ENCODE measurements at regions not wholly inside any gene's neighbourhood (a gene's known extent, or its start where the extent isn't known, plus 50 kb on each side); places are given as distances from the start of the nearest gene placed in this dataset.
"Not testable (repeated sequence)": the region's sequence is repeated elsewhere in the genome, so short reads cannot be mapped to it uniquely, and the experiment has no call there.

GRCh38 chrX:3829041-3829531 lies 115.6 kb upstream of the PRKX start:
- DNase-seq, H3K27ac Mint-ChIP-seq, CTCF ChIA-PET, H3K4me1 Mint-ChIP-seq, H3K27me3 Mint-ChIP-seq, H3K4me3 Mint-ChIP-seq, H3K9me3 Mint-ChIP-seq, H3K36me3 Mint-ChIP-seq: not testable (repeated sequence)

DNA sequence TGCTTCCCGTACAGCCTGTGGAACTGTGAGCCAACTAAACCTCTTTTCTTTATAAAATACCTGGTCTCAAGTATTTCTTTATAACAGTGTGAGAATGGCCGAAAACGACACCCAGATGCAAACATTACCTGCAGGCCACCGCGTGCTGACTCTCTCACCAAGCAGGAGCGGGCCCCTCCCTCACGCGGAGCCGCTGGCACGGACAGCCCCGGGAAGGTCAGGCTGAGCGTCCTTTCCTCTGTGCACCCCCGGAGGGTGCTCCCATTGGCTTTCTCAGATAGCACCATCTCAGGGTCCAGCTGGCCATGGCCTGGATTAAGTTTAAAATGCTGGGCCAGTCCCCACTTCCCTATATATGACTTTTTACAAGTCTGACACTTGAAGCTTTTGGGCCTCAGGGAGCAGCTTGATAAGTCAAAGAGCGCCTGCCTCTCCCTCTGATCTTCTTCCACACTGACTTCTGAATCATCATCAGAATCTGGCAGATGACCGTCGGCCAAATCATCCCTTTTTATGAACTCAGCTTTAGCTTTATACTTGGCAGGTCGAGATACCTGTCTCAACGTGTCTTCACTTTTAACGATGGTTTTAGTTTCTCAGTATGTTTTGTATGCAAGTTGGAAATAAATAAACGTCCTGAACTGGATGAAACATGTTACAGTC lies 115.1 kb upstream of the PRKX start:
- H3K9me3 Mint-ChIP-seq, CTCF ChIA-PET, H3K27me3 Mint-ChIP-seq, H3K4me1 Mint-ChIP-seq, H3K27ac Mint-ChIP-seq, H3K4me3 Mint-ChIP-seq, DNase-seq, H3K36me3 Mint-ChIP-seq: not testable (repeated sequence)

DNA sequence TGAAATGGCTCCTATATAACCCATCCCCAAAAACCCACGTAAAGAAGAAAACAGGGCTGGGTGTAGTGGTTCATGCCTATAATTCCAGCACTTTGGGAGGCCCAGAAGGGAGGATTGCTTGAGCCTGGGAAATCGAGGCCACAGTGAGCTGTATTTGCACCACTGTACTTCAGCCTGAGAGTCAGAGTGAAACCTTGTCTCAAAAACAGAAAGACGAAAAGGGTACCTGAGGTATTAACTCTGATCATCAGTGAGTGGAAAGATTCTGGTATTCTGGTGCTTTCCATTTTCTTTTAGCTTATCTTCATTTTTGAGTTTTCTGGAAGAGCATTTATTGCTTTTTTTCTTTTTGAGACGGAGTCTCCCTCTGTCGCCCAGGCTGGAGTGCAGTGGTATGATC lies 110.6 kb upstream of the PRKX start:
- DNase-seq, H3K27ac Mint-ChIP-seq, CTCF ChIA-PET, H3K4me1 Mint-ChIP-seq, H3K27me3 Mint-ChIP-seq, H3K4me3 Mint-ChIP-seq, H3K9me3 Mint-ChIP-seq: not testable (repeated sequence)
- H3K36me3 Mint-ChIP-seq: peaks cover 14% of the 10 kb centered on the region

GRCh38 chrX:3820167-3820566 lies 106.7 kb upstream of the PRKX start:
- Mint-ChIP-seq H3K4me3 (no peak overlapping the region), H3K36me3 (peaks cover 14% of the 10 kb centered on the region), H3K27me3 (no peaks in the 10 kb centered on the region), H3K27ac (no peak overlapping the region), H3K9me3 (no peaks in the 10 kb centered on the region), H3K4me1 (peaks cover 9% of the 10 kb centered on the region)
- CTCF ChIA-PET: no interaction called here
- no peak for DNase-seq

DNA sequence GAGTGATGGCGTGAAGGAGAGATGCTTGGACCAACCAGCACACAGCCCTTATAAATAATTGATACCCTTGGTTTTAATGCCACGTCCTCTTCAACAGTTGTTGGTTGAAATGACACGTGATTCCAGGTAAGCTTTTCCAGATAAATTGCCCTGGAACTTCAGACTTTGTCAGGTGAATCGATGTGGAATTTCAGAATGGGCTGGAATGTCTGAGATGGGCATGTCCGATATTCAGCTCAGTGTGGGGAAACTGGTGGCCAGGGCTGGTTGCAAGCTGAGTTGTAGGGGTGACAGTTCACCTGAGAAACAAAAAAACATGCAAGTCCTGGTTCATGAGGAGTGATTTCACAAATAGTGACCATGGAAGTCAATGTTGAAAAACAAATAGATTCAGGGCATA lies 104.0 kb upstream of the PRKX start:
- H3K4me3 Mint-ChIP-seq, DNase-seq, CTCF ChIA-PET: not testable (repeated sequence)

GRCh38 chrX:3815896-3816664 lies 102.6 kb upstream of the PRKX start:
- peak; percentile 51 for DNase-seq
- Mint-ChIP-seq H3K4me3 (peak overlapping the region; percentile 85), H3K36me3 (peaks cover 4% of the 10 kb centered on the region), H3K27me3 (no peaks in the 10 kb centered on the region), H3K4me1 (peaks cover 25% of the 10 kb centered on the region), H3K27ac (peak overlapping the region; percentile 67), H3K9me3 (no peaks in the 10 kb centered on the region)
- CTCF ChIA-PET: no interaction called here

More for the DNA sequence above, 104.0 kb upstream of the PRKX start:
- H3K4me1 Mint-ChIP-seq: peaks cover 11% of the 10 kb centered on the region
- H3K36me3 Mint-ChIP-seq, H3K9me3 Mint-ChIP-seq, H3K27ac Mint-ChIP-seq, H3K27me3 Mint-ChIP-seq: not testable (repeated sequence)

DNA sequence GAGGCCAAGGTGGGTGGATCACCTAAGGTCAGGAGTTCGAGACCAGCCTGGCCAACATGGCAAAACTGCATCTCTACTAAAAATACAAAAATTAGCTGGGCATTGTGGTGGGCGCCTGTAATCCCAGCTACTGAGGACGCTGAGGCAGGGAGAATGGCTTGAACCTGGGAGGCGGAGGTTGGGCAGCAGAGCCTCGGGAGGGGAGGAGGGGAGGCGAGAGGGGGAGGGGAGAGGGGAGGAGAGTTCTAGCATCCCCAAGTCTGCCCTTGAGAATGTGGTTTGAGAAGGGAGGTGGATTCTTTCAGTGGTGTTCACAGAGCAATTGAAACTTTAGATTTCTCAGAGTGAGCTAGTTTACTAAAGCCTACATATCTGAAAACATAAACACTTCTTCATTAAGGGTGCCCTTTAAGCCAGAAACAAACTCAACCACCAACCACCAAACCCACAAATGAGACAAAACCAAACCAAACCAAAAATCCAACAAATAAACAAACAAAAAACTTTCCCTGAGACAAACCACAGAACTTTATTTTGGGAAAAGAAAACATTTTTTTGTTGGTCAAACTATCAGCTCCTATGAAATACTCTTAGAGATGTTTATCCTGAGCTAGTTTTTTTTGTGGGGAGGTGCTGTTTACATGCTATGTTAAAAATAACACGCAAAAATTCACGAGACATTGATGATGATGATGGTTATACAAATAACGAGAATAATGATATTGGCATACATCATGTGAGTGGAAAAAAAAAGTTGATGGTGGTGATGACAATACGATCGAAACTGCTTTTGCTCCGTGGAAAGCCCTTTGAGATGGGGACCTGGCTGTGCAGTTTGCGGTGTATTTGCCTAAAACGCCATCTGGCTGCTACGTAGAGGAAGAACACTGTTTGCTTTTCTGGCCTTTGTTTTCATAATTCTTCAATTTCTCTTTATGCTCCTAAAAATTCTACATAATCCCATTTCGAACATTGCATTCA lies 98.2 kb upstream of the PRKX start:
- H3K27me3 Mint-ChIP-seq: peaks cover 25% of the 10 kb centered on the region
- H3K27ac Mint-ChIP-seq: peak overlapping the region; percentile 78
- CTCF ChIA-PET: interaction anchor here (0.7 to 1.5 kb wide), 2 partner anchors 105 to 160 kb away, joined by 4 to 20 read pairs; no protein-coding TSS in a partner anchor
- no peaks in the 10 kb centered on the region for H3K36me3 Mint-ChIP-seq
- no peaks in the 10 kb centered on the region for H3K9me3 Mint-ChIP-seq
- H3K4me1 Mint-ChIP-seq: peaks cover 34% of the 10 kb centered on the region
- H3K4me3 Mint-ChIP-seq: peak overlapping the region; percentile 28
- DNase-seq: peak; percentile 63

GRCh38 chrX:3807906-3808305 lies 94.5 kb upstream of the PRKX start:
- no peak overlapping the region for H3K27ac Mint-ChIP-seq
- no peaks in the 10 kb centered on the region for H3K9me3 Mint-ChIP-seq
- peaks cover 37% of the 10 kb centered on the region for H3K27me3 Mint-ChIP-seq
- no peak overlapping the region for H3K4me3 Mint-ChIP-seq
- H3K4me1 Mint-ChIP-seq: peaks cover 30% of the 10 kb centered on the region
- DNase-seq: no peak
- CTCF ChIA-PET: no interaction called here
- H3K36me3 Mint-ChIP-seq: no peaks in the 10 kb centered on the region

- CTCF ChIA-PET: no interaction called here
- H3K9me3 Mint-ChIP-seq: no peaks in the 10 kb centered on the region
- H3K4me3 Mint-ChIP-seq: no peak overlapping the region
- no peak overlapping the region for H3K27ac Mint-ChIP-seq
- H3K4me1 Mint-ChIP-seq: peaks cover 19% of the 10 kb centered on the region
- H3K27me3 Mint-ChIP-seq: peaks cover 39% of the 10 kb centered on the region
- no peaks in the 10 kb centered on the region for H3K36me3 Mint-ChIP-seq
- DNase-seq: no peak
Measured at GRCh38 chrX:3806630-3807029, 93.2 kb upstream of the PRKX start.

DNA sequence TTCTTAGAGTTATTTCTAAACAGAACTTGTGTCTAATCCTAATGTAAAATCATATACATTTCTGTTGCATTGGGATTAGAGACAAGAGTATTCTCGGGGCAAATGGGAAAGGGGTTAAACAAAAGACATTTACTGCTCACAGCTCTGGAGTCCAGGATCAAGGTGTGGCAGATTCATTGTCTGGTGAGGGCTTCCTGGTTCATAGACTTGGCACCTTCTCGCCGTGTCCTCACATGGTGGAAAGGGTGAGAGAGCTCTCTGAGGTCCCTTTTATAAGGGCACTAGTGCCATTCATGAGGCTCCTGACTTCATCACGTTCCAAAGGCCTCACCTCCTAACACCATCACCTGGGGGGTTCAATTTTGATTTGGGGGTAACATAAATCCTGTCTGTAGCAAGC lies 90.3 kb upstream of the PRKX start:
- CTCF ChIA-PET: no interaction called here
- Mint-ChIP-seq H3K36me3 (no peaks in the 10 kb centered on the region), H3K4me3 (no peak overlapping the region), H3K4me1 (no peaks in the 10 kb centered on the region), H3K27ac (no peak overlapping the region), H3K9me3 (no peaks in the 10 kb centered on the region), H3K27me3 (peaks cover 30% of the 10 kb centered on the region)
- DNase-seq: no peak

DNA sequence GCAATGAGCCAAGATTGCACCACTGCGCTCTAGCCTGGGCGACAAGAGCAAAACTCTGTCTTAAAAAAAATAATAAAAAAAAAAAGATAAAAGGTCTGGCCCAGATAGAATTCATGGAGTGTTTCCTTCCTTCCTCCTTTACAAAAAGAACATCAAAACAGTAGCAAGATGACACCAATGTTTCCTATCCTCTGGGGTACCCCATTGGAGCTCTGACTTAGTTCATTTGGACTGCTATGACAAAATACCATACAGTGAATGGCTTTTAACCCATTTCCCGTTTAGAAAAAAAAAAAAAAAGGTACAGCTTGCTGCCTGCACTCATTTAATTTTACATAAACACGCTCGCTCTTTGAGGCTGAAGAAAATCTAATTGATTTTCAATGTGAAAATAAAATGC lies 89.9 kb upstream of the PRKX start:
- Mint-ChIP-seq H3K4me1 (no peaks in the 10 kb centered on the region), H3K27me3 (peaks cover 30% of the 10 kb centered on the region), H3K36me3 (no peaks in the 10 kb centered on the region), H3K27ac (no peak overlapping the region), H3K9me3 (no peaks in the 10 kb centered on the region), H3K4me3 (no peak overlapping the region)
- CTCF ChIA-PET: no interaction called here
- no peak for DNase-seq

GRCh38 chrX:3795411-3795810 lies 82.0 kb upstream of the PRKX start:
- H3K36me3 Mint-ChIP-seq, H3K9me3 Mint-ChIP-seq, H3K4me1 Mint-ChIP-seq, CTCF ChIA-PET, DNase-seq, H3K4me3 Mint-ChIP-seq: not testable (repeated sequence)
- Mint-ChIP-seq H3K27me3 (peaks cover 35% of the 10 kb centered on the region), H3K27ac (peak overlapping the region; percentile 49)

DNA sequence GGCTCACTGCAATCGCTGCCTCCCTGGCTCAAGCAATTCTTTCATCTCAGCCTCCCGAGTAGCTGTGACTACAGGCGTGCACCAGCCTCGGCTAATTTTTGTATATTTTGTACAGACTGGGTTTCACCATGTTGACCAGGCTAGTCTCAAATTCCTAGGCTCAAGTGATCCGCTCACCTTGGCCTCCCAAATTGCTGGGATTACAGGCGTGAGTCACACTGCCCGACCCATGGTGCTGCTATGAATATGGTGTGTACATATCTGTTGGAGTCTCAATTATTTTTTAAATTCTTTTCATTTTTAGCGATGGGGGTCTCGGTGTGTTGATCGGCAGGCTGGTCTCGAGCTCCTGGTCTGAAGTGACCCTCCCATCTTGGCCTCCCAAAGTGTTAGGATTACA lies 78.0 kb upstream of the PRKX start:
- H3K9me3 Mint-ChIP-seq: no peaks in the 10 kb centered on the region
- peaks cover 35% of the 10 kb centered on the region for H3K27me3 Mint-ChIP-seq
- H3K4me1 Mint-ChIP-seq: peaks cover 29% of the 10 kb centered on the region
- no peak overlapping the region for H3K27ac Mint-ChIP-seq
- no peak overlapping the region for H3K4me3 Mint-ChIP-seq
- H3K36me3 Mint-ChIP-seq: no peaks in the 10 kb centered on the region
- DNase-seq: no peak
- CTCF ChIA-PET: interaction anchor here (0.9 kb wide), 1 partner anchor 80 kb away, joined by 3 read pairs; no protein-coding TSS in a partner anchor

DNA sequence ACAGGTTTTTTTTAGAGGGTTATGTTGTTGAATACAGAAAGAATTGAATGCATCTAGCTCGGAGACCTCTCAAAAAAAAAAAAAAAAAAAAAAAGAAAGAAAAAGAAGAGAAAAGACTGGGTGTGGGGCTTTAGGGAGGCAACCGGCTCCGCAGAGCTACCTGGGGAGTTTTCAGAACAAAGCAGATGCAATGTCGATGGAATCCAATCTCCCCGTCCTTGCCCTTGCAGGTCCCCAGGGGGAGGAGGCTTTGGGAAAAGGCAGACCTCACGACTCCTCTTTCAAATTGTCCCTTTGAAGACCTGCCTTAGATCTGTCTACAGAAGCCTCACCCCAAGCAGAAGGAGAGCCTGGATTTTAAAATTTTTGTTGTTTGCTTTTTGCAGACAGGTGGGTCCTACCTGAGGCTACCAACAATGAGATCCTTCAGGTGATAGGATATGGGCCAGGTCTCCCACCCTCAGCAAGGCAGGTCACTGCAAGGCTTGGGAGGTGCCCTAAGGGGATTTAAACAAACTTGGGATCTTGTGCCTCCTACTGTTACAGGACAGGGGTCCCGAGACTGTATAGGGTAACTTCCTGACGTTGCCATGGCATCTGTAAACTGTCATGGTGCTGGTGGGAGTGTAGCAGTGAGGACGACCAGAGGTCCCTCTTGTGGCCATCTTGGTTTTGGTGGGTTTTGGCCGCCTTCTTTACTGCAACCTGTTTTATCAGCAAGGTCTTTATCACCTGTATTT lies 75.2 kb upstream of the PRKX start:
- CTCF ChIA-PET: interaction anchor here (1.8 kb wide), 1 partner anchor 137 kb away, joined by 4 read pairs; no protein-coding TSS in a partner anchor
- Mint-ChIP-seq H3K27me3 (peaks cover 25% of the 10 kb centered on the region), H3K27ac (no peak overlapping the region), H3K9me3 (peaks cover 7% of the 10 kb centered on the region), H3K36me3 (peaks cover 1% of the 10 kb centered on the region), H3K4me3 (no peak overlapping the region), H3K4me1 (peaks cover 29% of the 10 kb centered on the region)
- no peak for DNase-seq

Measured in activated naive CD4-positive, alpha-beta T cell treated with anti-CD3 and anti-CD28 coated beads, Interleukin-2, amount 10 ng/mL, durations not matched to agents 7 days and 5 days (primary cell).